ENCODE measurements at regions not wholly inside any gene's neighbourhood (a gene's known extent, or its start where the extent isn't known, plus 50 kb on each side); places are given as distances from the start of the nearest gene placed in this dataset.

DNA sequence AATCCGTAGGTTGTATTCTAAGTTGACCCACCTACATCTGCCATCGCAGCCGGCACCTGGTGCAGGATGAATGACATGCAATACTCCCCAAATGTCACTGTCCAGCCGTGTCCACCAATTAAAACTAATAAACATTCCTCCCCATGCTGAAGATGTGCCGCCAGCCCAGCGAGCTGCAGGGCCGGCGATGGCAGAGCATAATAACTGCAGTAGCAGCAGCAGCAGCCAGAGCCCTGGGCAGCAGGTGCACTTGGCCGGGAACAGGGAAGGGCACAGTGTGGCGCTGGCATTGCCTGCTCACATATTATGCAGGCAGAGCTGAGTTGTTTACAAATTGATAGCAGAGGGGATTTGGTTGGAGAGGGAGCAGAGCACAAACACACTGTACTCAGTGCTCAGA is 754.9 kb downstream of the OLFM4 start:
- TF ChIP-seq, protein P1, sequence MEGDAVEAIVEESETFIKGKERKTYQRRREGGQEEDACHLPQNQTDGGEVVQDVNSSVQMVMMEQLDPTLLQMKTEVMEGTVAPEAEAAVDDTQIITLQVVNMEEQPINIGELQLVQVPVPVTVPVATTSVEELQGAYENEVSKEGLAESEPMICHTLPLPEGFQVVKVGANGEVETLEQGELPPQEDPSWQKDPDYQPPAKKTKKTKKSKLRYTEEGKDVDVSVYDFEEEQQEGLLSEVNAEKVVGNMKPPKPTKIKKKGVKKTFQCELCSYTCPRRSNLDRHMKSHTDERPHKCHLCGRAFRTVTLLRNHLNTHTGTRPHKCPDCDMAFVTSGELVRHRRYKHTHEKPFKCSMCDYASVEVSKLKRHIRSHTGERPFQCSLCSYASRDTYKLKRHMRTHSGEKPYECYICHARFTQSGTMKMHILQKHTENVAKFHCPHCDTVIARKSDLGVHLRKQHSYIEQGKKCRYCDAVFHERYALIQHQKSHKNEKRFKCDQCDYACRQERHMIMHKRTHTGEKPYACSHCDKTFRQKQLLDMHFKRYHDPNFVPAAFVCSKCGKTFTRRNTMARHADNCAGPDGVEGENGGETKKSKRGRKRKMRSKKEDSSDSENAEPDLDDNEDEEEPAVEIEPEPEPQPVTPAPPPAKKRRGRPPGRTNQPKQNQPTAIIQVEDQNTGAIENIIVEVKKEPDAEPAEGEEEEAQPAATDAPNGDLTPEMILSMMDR (IDR thresholded peaks at IDR 0.05) = no peak
- no peak for TF ChIP-seq POLR2A (IDR thresholded peaks at IDR 0.05)

Measured in esophagus squamous epithelium (tissue), 4 donors.